ENCODE measurements at regions not wholly inside any gene's neighbourhood (a gene's known extent, or its start where the extent isn't known, plus 50 kb on each side); places are given as distances from the start of the nearest gene placed in this dataset.
"Not testable (repeated sequence)": the region's sequence is repeated elsewhere in the genome, so short reads cannot be mapped to it uniquely, and the experiment has no call there.

- TF ChIP-seq CTCF (IDR thresholded peaks at IDR 0.05; ENCODE audit: control insufficient read depth, extremely low read depth, insufficient read depth) = no peak
- no peak for DNase-seq (ENCODE audit: low read depth)
- no peak overlapping the region for H3K4me3 ChIP-seq (ENCODE audit: low read depth, low read length)
These were observed 2387.6 kb downstream of the PCDH7 start for GRCh38 chr4:33107814-33108213.

DNA sequence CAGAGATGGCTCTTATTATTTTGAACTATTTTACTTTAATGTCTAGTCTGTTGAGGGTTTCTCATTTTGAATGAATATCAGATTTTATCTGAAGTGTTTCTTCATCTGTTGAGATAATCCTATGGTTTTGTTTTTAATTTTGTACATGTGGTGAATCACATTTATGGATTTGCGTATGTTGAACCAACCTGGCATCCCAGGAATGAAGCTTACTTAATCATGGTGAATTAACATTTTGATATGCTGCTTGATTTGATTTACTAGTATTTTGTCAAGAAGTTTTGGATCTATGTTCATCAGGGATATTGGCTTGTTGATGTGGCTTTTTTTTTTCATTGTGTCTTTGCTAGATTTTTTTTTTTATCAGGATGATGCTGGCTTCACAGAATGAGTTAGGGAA, 2390.9 kb downstream of the PCDH7 start:
- DNase-seq (ENCODE audit: low read depth) = no peak
- no peak for TF ChIP-seq CTCF (IDR thresholded peaks at IDR 0.05; ENCODE audit: control insufficient read depth, extremely low read depth, insufficient read depth)
- no peak overlapping the region for H3K4me3 ChIP-seq (ENCODE audit: low read depth, low read length)

- TF ChIP-seq CTCF (IDR thresholded peaks at IDR 0.05; ENCODE audit: control insufficient read depth, extremely low read depth, insufficient read depth) = no peak
- no peak for DNase-seq (ENCODE audit: low read depth)
These were observed 2396.7 kb downstream of the PCDH7 start for GRCh38 chr4:33116871-33117270.

GRCh38 chr4:33126002-33126401, 2405.8 kb downstream of the PCDH7 start:
- H3K4me3 ChIP-seq (ENCODE audit: low read depth, low read length) = no peak overlapping the region
- no peak for TF ChIP-seq CTCF (IDR thresholded peaks at IDR 0.05; ENCODE audit: control insufficient read depth, extremely low read depth, insufficient read depth)
- DNase-seq (ENCODE audit: low read depth) = no peak

More at GRCh38 chr4:33116871-33117270, 2396.7 kb downstream of the PCDH7 start:
- no peak overlapping the region for H3K4me3 ChIP-seq (ENCODE audit: low read depth, low read length)

DNA sequence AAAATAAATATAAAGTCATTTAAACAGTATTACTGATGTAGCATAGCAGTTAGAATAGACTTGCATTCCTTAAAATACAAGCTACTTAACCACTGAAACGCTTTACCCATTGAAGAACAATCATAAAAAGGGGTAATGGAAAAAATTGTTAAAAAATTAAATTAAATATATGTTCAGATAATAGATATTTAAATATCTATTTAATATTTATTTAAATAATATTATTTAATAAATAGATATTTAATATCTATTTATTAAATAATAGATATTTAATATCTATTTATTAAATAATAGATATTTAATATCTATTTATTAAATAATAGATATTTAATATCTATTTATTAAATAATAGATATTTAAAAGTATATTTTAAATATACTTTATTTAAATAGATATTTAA, 2410.5 kb downstream of the PCDH7 start:
- DNase-seq (ENCODE audit: low read depth) = not testable (repeated sequence)

GRCh38 chr4:33133723-33134122, 2413.6 kb downstream of the PCDH7 start:
- no peak for DNase-seq (ENCODE audit: low read depth)
- no peak overlapping the region for H3K4me3 ChIP-seq (ENCODE audit: low read depth, low read length)
- TF ChIP-seq CTCF (IDR thresholded peaks at IDR 0.05; ENCODE audit: control insufficient read depth, extremely low read depth, insufficient read depth) = no peak

More for the DNA sequence above, 2410.5 kb downstream of the PCDH7 start:
- H3K4me3 ChIP-seq (ENCODE audit: low read depth, low read length) = not testable (repeated sequence)

DNA sequence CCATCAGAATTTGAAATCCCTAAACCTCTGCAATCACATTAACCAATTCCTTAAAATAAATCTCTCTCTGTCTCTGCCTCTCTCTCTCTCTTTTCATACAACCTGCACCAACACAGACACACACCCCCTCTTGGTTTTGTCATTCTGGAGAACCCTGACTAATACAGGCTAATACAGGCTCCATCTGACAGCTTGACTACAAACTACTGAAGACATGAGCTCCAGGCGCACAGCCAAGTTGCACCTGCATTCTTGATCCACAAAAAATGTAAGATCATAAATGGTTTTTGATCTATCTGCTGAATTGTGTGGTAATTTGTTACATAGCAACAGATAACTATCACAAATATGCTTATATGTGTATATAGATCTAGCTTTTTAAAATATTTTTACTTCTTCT, 2414.2 kb downstream of the PCDH7 start:
- no peak for TF ChIP-seq CTCF (IDR thresholded peaks at IDR 0.05; ENCODE audit: control insufficient read depth, extremely low read depth, insufficient read depth)
- no peak for DNase-seq (ENCODE audit: low read depth)
- no peak overlapping the region for H3K4me3 ChIP-seq (ENCODE audit: low read depth, low read length)

Measured in LNCaP clone FGC (cell line).